ENCODE measurements at regions not wholly inside any gene's neighbourhood (a gene's known extent, or its start where the extent isn't known, plus 50 kb on each side); places are given as distances from the start of the nearest gene placed in this dataset.
"Not testable (repeated sequence)": the region's sequence is repeated elsewhere in the genome, so short reads cannot be mapped to it uniquely, and the experiment has no call there.

- DNase-seq = no peak
These were observed 407.9 kb upstream of the GRM7 start for GRCh38 chr3:6452974-6453373.

- no peak for DNase-seq
These were observed 405.9 kb upstream of the GRM7 start for GRCh38 chr3:6455031-6455430.

GRCh38 chr3:6467186-6467585 lies 393.7 kb upstream of the GRM7 start:
- no peak for DNase-seq

GRCh38 chr3:6468589-6468988 lies 392.3 kb upstream of the GRM7 start:
- no peak for DNase-seq

- DNase-seq = no peak
These were observed 389.2 kb upstream of the GRM7 start for GRCh38 chr3:6471744-6472143.

- DNase-seq = not testable (repeated sequence)
These were observed 370.2 kb upstream of the GRM7 start for GRCh38 chr3:6490487-6491327.

- DNase-seq = no peak
These were observed 369.1 kb upstream of the GRM7 start for GRCh38 chr3:6491768-6492167.

GRCh38 chr3:6492306-6492705 lies 368.6 kb upstream of the GRM7 start:
- no peak for DNase-seq

- DNase-seq = not testable (repeated sequence)
These were observed 362.0 kb upstream of the GRM7 start for GRCh38 chr3:6498944-6499343.

GRCh38 chr3:6504347-6504746 lies 356.6 kb upstream of the GRM7 start:
- no peak for DNase-seq

GRCh38 chr3:6504834-6505233 lies 356.1 kb upstream of the GRM7 start:
- DNase-seq = no peak

- DNase-seq = no peak
These were observed 352.5 kb upstream of the GRM7 start for GRCh38 chr3:6508410-6508759.

- DNase-seq = no peak
These were observed 351.3 kb upstream of the GRM7 start for GRCh38 chr3:6509576-6509975.

- no peak for DNase-seq
These were observed 350.2 kb upstream of the GRM7 start for GRCh38 chr3:6510713-6511112.

- no peak for DNase-seq
These were observed 348.6 kb upstream of the GRM7 start for GRCh38 chr3:6512172-6512800.

- DNase-seq = no peak
These were observed 344.8 kb upstream of the GRM7 start for GRCh38 chr3:6516143-6516542.

- DNase-seq = no peak
These were observed 344.2 kb upstream of the GRM7 start for GRCh38 chr3:6516694-6517093.

- DNase-seq = no peak
These were observed 342.1 kb upstream of the GRM7 start for GRCh38 chr3:6518709-6519345.

- no peak for DNase-seq
These were observed 339.4 kb upstream of the GRM7 start for GRCh38 chr3:6521369-6522113.

- no peak for DNase-seq
These were observed 338.7 kb upstream of the GRM7 start for GRCh38 chr3:6522191-6522590.

GRCh38 chr3:6523043-6523442 lies 337.9 kb upstream of the GRM7 start:
- no peak for DNase-seq

GRCh38 chr3:6524479-6524878 lies 336.4 kb upstream of the GRM7 start:
- DNase-seq = no peak

GRCh38 chr3:6526321-6526720 lies 334.6 kb upstream of the GRM7 start:
- no peak for DNase-seq

Data from hippocampal formation (tissue), 2 donors.